ENCODE measurements at regions not wholly inside any gene's neighbourhood (a gene's known extent, or its start where the extent isn't known, plus 50 kb on each side); places are given as distances from the start of the nearest gene placed in this dataset.
A peak's percentile ranks its signal among the peaks of the same experiment; 100 is the strongest.

DNA sequence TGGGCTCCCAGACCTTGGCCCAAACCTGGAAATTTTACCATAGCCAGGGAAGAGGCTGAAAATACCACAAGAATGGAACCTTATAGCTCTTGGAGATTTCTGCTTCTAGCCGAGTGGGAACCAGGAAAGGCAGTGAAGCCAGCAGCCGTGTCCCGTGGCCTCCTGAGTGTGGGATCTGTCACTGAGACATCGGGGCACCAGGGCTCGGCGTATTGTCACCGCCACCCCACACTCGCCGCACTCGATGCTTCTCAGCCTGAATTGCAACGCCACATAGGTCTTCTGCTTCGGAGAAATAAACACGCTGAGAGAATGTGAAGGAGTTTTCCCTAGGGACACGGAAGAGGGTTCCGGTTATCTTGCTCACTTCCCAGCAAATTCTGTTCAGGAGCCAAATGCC lies 61.5 kb downstream of the DLL1 start:
- DNase-seq: no peak
- 87 to 95% methylated on average over 8 to 11 of the region's 15 CpGs for WGBS, 2 donors

DNA sequence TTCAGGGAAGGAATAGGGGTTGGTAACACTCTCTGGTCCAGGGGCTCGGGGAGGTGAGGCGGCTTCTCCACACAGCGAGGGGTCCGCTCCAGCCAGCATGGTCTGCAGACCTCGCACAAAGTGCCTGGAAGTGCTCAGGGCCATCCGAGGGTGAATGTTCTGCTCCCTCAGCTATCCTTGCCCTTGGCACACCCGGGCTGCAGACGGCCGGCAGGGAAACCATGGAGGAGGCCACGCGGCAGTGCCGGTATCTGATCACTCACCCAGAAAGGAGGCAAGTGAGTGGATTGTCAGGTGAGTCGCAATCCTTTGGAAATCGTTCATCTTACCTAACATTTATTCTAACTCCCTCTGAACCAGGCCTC lies 62.0 kb downstream of the DLL1 start:
- peaks cover 0 to 47% (median 0%) of the 10 kb centered on the region in 4 donors for H3K27me3 ChIP-seq
- TF ChIP-seq, protein P1, sequence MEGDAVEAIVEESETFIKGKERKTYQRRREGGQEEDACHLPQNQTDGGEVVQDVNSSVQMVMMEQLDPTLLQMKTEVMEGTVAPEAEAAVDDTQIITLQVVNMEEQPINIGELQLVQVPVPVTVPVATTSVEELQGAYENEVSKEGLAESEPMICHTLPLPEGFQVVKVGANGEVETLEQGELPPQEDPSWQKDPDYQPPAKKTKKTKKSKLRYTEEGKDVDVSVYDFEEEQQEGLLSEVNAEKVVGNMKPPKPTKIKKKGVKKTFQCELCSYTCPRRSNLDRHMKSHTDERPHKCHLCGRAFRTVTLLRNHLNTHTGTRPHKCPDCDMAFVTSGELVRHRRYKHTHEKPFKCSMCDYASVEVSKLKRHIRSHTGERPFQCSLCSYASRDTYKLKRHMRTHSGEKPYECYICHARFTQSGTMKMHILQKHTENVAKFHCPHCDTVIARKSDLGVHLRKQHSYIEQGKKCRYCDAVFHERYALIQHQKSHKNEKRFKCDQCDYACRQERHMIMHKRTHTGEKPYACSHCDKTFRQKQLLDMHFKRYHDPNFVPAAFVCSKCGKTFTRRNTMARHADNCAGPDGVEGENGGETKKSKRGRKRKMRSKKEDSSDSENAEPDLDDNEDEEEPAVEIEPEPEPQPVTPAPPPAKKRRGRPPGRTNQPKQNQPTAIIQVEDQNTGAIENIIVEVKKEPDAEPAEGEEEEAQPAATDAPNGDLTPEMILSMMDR (IDR thresholded peaks at IDR 0.05): no peak
- no peak for TF ChIP-seq POLR2A (IDR thresholded peaks at IDR 0.05)
- no peak overlapping the region for H3K4me3 ChIP-seq
- H3K4me1 ChIP-seq: peaks cover 10 to 48% (median 22%) of the 10 kb centered on the region in 3 donors
- 87 to 92% methylated on average over 8 of the region's 14 CpGs for WGBS, 2 donors
- no peaks in the 10 kb centered on the region for H3K36me3 ChIP-seq
- no peak overlapping the region for H3K27ac ChIP-seq
- intact Hi-C loops (cut with DNase I): no loop called here
- no peak for DNase-seq
- H3K9me3 ChIP-seq: no peaks in the 10 kb centered on the region

More for the DNA sequence above, 61.5 kb downstream of the DLL1 start:
- intact Hi-C loops (cut with DNase I): no loop called here
- no peak overlapping the region for H3K27ac ChIP-seq
- H3K4me3 ChIP-seq: no peak overlapping the region
- H3K27me3 ChIP-seq: peaks cover 0 to 48% (median 0%) of the 10 kb centered on the region in 4 donors
- H3K36me3 ChIP-seq: no peaks in the 10 kb centered on the region
- H3K4me1 ChIP-seq: peaks cover 6 to 44% (median 18%) of the 10 kb centered on the region in 3 donors
- no peak for TF ChIP-seq POLR2A (IDR thresholded peaks at IDR 0.05)
- TF ChIP-seq, protein P1 (IDR thresholded peaks at IDR 0.05): no peak
- no peaks in the 10 kb centered on the region for H3K9me3 ChIP-seq

DNA sequence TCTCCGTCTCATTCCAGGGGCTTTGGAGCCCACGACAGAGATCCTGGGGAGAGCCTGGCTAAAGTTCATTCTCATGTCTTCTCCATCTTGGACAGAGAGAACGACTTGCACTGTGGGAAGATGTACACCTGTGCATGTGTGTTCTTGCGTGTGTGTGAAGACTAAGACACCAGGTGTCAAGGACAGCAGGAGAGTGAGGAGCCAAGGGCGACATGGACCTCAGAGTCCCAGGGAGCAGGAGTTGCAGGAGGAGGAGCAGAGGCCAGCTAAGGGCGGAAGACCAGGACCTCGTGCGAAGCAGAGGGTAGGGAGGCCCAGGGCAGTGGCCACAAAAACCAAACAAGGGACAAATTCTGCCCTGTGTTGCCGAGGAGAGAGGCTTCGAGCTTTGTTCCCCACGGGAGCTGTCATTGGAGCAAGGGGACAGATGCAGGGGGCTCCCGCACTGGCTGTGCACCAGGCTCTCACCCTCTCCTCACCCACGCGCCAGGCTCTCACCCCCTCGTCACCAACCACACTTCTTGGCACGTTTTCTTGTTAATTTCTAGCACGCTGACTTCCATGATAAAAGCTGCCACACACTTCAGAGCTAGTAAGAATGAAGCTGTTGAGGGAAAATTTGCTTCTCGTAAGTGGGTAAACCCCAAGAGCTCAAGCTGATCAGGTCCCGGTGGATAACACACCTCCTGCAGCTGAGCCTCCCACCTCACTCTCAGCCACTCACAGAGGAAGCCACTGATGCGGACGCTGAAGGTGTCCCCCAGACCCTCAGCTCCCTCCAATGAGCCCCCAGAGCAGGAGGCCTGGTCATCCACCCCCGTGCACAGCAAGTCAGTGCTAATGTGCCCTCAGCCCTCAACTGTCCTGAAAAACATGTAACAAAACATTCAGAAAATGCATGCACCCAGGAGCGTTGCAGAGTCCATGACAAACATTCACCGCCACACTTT lies 62.6 kb downstream of the DLL1 start:
- H3K4me3 ChIP-seq: no peak overlapping the region
- TF ChIP-seq, protein P1 (IDR thresholded peaks at IDR 0.05): no peak
- TF ChIP-seq POLR2A (IDR thresholded peaks at IDR 0.05): no peak
- no peaks in the 10 kb centered on the region for H3K36me3 ChIP-seq
- WGBS, 2 donors: 88% methylated on average over 18 of the region's 24 CpGs
- no peak for DNase-seq
- peaks cover 16 to 55% (median 27%) of the 10 kb centered on the region in 3 donors for H3K4me1 ChIP-seq
- H3K27ac ChIP-seq: no peak overlapping the region
- intact Hi-C loops (cut with DNase I): no loop called here
- H3K27me3 ChIP-seq: peaks cover 0 to 54% (median 0%) of the 10 kb centered on the region in 4 donors
- H3K9me3 ChIP-seq: no peaks in the 10 kb centered on the region

DNA sequence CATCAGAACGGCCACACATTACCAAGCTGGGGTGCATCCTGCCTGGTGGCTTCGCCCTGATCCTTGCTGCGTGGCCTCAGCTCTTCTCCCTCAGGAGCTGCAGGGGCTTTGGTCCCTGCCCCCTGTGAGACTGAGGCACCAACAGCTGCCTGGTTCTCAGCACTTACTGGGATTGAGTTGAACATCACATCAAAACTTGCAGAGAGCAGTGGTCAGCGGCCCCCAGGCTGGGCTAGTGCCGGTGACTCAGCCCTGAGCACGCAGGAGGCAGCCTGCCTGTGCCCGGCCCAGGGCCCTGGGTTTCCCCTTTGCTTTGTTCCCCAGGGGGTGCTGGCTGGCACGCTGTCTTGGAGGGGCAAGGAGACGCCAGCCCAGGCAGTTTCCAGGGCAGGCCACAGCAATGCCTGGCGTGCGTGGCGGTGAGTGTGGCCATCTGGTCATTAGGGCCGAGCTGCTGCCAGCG lies 63.3 kb downstream of the DLL1 start:
- peaks cover 16 to 62% (median 34%) of the 10 kb centered on the region in 3 donors for H3K4me1 ChIP-seq
- H3K36me3 ChIP-seq: no peaks in the 10 kb centered on the region
- peaks cover 0 to 61% (median 0%) of the 10 kb centered on the region in 4 donors for H3K27me3 ChIP-seq
- WGBS, 2 donors: 39 to 67% methylated on average over 1 to 12 of the region's 14 CpGs
- H3K27ac ChIP-seq: no peak overlapping the region
- H3K9me3 ChIP-seq: no peaks in the 10 kb centered on the region
- intact Hi-C loops (cut with DNase I): no loop called here
- DNase-seq: no peak
- H3K4me3 ChIP-seq: no peak overlapping the region
- TF ChIP-seq POLR2A (IDR thresholded peaks at IDR 0.05): no peak
- TF ChIP-seq, protein P1 (IDR thresholded peaks at IDR 0.05): no peak

DNA sequence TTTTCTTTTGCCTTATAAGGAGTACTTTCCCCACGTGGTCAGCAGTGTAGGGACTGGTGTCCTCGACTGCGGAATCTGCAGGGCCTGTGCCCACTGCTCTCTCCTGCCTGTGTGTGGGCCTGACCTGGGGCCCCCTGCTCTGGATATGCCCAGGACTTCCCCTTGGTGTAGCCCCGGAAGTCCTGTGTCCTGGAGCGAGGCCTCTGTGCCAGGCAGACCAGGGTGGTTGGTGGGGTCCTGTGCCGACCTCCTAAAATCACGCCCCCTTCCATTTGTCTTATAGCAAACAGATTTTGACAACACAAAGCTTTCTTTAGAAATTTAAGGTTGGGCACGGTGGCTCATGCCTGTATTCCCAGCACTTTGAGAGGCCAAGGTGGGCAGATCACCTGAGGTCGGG lies 64.2 kb downstream of the DLL1 start:
- WGBS, 2 donors: 26 to 65% methylated on average over 3 to 7 of the region's 9 CpGs
- no peaks in the 10 kb centered on the region for H3K36me3 ChIP-seq
- no peaks in the 10 kb centered on the region for H3K9me3 ChIP-seq
- H3K4me1 ChIP-seq: peaks cover 16 to 59% (median 34%) of the 10 kb centered on the region in 3 donors
- intact Hi-C loops (cut with DNase I): no loop called here
- TF ChIP-seq POLR2A (IDR thresholded peaks at IDR 0.05): no peak
- TF ChIP-seq, protein P1 (IDR thresholded peaks at IDR 0.05): no peak
- DNase-seq: no peak
- H3K27me3 ChIP-seq: peaks cover 0 to 70% (median 0%) of the 10 kb centered on the region in 4 donors
- no peak overlapping the region for H3K4me3 ChIP-seq
- H3K27ac ChIP-seq: peak overlapping the region; percentile 11 to 90 (median 44)
